GM20431 (cell line): ENCODE measurements at regions not wholly inside any gene's neighbourhood (a gene's known extent, or its start where the extent isn't known, plus 50 kb on each side); places are given as distances from the start of the nearest gene placed in this dataset.
"Not testable (repeated sequence)": the region's sequence is repeated elsewhere in the genome, so short reads cannot be mapped to it uniquely, and the experiment has no call there.

Source experiments
- in situ Hi-C: fragments of 300-500 bp; cut with MseI, MboI; formaldehyde crosslinking; loops from one replicate; pipeline ENCODE4 v1.15.0; 2020; ENCODE audit warnings: low sequenced_read_pairs; ENCODE audit not compliant: unreplicated experiment

DNA sequence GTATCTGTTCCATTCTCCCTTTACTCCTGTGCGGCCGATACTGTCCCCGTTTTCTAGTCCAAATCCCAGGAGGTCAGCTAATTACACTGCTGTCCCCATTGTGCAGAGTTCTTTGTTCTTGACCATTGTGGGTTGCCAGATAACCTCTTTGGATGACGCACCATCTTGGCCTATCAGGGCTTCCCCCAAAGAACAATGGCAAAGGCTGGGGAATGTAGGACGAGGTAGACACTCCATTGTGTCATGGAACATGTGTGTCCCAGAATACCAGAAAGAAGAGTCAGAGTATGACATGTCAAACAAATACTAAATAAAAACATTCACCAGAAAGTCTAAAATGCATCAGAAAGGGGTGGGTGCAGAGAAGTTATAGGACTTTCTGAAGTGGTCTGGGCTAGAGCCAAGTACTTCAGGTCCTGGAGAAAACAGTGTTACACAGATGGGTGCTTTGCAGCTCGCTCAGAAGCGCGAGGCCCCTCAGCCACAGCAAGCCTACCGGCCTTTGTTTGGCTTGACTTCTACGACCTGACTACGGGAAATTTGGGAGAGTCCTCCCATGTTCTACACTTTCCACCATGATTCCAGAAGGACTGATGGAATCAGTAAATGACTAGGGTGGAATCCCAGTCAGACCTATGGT is 83.2 kb upstream of the SSBP2 start:
- in situ Hi-C loops, result loop anchor here (25.0 kb wide), 1 partner anchor 322 kb away; no protein-coding TSS in a partner anchor

DNA sequence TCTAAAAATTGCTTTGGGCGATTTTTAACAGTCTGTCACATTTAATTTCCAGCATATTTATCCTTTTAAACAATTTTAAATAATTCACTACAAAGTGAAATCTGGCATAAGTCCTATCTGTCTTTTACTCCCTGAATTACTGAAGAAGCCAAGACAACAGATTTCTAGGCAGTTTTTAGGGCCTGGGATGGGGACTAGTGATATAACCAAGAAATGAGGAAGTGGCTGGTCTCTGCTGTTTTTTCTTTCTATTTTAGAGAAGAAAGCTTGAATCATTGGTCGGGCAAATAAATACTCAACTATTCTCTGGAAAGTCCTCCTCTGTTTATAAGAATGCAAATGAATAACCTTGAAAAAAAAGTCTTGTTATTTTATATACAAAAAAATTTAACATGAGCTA is 79.7 kb upstream of the SSBP2 start:
- in situ Hi-C loops, result loop anchor here (25.0 kb wide), 1 partner anchor 318 kb away; no protein-coding TSS in a partner anchor

DNA sequence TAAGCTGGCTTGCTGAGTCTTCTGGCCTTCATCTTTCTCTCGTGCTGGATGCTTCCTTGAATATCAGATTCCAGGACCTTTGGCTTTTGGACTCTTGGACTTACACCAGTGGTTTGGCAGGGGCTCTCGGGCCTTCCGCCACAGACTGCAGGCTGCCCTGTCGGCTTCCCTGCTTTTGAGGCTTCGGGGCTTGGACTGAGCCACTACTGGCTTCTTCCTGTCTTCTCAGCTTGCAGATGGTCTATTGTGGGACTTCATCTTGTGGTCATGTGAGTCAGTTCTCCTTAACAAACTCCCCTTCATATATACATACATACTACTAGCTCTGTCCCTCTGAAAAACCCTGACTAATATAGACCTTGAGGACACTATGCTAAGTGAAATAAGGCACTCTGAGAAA is 78.3 kb upstream of the SSBP2 start:
- in situ Hi-C loops, result loop anchor here (25.0 kb wide), 1 partner anchor 317 kb away; no protein-coding TSS in a partner anchor

DNA sequence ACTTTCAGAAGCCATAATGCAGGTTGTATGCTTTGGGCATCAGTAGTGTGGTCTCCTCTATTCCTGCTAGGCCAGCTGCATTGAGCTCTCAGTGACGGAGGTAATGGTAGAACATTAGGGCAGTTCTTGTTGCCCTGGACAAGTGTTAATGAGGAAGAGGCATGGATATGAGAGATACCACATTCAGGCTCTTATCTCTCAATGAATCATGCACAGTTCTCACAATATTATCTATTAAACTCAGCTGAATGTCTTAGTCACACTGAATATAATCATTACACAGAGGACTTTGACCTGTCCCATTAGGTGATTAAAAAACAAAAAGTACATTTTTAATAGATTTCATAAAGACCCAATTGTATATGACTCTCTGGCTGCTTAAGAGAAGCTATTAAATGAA is 76.6 kb upstream of the SSBP2 start:
- in situ Hi-C loops, result loop anchor here (25.0 kb wide), 1 partner anchor 315 kb away; no protein-coding TSS in a partner anchor

DNA sequence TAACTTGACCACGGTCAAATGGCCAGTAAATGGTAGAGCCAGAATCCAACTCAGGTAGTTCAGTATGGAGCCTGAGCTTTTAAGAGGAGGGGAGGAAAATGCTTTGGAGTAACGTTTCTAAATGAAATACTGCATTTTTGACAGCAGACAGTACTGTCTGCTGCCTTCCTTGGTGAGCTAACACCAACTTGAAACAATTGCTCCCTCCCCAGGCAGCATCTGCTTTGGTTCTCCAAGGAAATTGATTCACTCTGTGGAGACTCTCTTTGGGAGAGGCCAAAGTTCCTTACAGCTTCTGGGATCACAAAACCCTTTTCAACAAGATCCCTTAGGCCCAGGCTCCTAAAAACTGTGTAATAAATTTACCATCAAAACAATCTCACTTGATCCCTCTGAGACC is 75.2 kb upstream of the SSBP2 start:
- in situ Hi-C loops, result loop anchor here (25.0 kb wide), 1 partner anchor 314 kb away; no protein-coding TSS in a partner anchor

DNA sequence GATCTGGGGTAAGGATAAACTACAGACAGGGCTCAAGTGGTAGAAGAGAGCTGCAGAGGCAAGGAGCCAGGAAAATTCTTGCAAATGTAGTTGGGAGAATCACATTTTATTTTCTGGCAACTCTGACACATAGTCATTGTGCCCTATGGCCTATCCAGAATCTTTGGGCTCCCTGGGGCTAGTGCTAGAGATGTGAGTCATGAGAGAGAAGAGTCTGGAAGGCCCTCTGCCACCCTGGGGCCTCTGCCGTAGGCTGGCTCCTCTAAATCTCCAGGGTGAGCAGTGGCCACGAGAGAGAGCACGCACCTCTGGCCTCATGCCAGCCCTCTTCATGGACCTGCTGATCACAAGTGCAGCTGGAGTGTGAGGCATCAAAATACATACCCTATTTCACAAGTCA is 74.3 kb upstream of the SSBP2 start:
- in situ Hi-C loops, result loop anchor here (25.0 kb wide), 1 partner anchor 313 kb away; no protein-coding TSS in a partner anchor

DNA sequence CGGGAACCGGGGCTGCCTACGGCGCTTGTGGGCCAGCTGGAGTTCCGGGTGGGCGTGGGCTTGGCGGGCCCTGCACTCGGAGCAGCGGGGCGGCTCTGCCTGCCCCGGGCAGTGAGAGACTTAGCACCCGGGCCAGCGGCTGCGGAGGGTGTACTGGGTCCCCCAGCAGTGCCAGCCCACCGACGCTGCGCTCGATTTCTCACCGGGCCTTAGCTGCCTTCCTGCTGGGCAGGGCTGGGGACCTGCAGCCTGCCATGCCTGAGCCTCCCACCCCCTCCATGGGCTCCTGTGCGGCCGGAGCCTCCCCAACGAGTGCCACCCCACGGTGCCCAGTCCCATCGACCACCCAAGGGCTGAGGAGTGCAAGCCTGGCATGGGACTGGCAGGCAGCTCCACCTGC is 72.8 kb upstream of the SSBP2 start:
- in situ Hi-C loops, result not testable (repeated sequence)

DNA sequence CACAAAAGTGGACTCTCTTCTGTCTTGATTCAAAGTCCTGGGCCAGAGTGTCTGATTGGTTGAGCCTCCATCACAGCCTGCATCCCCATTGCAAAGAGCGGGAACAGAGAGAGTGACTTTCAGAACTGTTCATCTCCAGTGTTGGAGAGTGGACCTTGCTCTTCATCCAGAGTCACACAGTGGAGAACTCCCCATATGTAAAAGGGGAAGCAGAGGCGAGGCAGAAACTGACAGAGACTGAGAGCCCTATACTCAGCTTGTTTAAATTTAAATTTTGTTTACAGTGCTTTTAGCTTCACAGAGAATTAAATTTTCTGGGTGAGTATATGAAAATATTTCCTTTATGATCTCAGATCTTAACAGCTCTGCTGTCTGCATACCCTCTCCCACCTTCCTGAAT is 70.0 kb upstream of the SSBP2 start:
- in situ Hi-C loops, result no loop called here

DNA sequence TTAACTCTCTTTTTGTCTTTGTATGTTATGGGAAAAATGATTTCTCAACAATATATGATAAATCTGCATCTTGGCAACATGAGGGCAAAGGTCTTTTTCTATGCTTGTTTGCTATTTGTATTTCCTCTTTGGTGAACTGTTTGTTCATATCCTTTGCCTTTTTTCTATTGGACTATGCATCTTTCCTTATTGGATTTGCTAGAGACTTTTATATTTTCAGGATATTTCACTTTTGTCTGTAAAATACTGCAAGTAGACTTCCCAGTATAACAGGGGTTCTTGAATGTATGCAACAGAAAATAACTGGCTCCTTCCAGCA is 69.4 kb upstream of the SSBP2 start:
- in situ Hi-C loops, result no loop called here

DNA sequence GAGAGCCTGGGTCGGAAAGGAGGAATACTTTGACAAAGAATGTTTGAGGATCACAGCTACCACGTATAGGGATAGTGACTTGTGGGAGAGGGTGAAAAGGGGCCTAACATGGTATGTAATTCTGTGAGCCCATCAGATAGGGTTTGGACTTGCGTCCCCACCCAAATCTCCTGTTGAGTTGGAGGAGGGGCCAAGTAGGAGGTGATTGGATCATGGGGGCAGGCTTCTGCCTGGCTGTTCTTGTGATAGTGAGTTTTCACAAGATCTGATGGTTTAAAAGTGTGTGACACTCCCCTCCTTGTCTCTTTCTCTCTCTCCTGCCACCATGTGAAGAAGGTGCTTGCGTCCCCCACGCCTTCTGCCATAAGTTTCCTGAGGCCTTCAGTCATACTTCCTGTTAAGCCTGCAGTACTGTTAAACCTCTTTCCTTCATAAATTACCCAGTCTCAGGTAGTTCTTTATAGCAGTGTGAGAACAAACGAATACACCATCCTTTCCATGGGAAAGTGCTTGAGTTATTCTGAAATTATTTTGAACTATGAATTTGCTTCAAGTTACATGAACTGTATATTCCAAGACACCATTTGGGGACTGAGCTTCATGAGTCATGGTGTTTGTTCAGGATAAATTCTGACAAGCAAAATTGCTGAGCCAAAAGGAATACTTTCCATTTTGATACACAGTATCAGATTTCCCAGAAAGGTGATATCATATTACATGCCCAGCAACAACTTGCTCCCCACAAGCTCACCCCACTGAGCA is 68.8 kb upstream of the SSBP2 start:
- in situ Hi-C loops, result no loop called here

DNA sequence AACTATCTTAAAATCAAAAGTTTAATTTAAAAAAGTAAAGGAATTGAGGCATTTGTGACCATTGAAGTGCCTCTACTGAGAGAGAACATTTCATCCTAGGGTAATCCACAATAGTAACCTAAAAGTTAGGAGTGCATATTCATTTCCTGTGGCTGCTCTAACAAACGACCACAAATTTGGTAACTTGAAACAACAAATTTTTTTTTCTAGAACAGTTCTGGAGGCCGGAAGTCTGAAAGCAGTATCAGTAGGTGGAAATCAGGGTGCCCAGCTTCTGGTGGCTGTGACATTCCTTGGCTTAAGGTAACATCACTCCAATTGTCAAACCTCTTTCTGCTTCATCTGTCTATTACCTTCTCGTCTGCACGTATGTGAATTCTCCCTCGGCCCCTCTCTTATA is 67.1 kb upstream of the SSBP2 start:
- in situ Hi-C loops, result no loop called here

DNA sequence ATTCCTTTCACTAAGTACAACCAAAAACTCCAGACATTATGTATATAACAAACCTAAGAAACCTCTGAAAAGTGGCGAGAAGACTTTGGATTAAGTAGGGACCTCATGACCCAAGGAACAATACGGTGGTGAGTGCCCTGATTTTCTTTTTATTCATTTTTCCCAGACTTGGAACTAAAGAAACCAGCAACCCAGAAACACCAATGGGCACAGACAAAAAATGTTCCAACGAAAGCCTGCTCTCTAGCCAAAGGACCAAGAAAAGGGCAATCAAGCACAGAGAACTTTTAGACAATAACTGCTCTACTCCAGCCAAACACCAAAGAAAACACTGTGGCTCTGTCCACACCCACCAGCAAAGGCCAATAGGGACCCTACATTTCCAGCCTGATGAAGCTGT is 66.2 kb upstream of the SSBP2 start:
- in situ Hi-C loops, result no loop called here

DNA sequence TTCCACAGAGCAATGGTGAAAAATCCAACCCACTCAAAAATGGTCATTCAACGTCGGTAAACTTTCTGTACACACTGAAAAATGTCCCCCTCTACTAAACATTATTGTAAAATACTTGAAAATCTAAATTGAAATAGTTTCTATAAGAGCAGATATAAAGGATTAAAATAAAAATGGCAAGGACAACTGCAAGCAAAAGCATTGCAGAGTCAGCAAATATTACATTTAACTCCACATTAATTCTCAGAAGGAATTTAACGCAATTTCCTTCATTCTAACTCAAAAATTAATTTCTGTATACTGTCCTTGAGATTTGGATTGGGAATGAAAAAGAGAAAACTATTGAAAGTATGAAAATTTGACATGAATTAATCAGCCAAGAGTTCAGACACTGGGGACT is 64.4 kb upstream of the SSBP2 start:
- in situ Hi-C loops, result no loop called here

DNA sequence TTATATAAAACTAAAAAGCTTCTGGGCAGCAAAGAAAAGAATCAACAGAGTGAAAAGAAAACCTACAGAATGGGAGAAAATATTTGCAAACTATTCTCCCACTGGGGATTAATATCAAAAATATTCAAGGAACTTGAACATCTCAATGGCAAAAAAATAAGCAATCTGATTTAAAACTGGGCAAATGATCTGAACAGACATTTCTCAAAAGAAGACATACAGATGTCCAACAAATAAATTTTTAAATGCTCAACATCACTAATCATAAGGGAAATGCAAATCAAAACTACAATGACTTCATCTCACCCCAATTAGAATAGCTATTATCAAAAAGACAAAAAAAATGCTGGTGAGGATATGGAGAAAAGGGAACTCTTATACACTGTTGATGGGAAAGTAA is 57.2 kb upstream of the SSBP2 start:
- in situ Hi-C loops, result no loop called here

DNA sequence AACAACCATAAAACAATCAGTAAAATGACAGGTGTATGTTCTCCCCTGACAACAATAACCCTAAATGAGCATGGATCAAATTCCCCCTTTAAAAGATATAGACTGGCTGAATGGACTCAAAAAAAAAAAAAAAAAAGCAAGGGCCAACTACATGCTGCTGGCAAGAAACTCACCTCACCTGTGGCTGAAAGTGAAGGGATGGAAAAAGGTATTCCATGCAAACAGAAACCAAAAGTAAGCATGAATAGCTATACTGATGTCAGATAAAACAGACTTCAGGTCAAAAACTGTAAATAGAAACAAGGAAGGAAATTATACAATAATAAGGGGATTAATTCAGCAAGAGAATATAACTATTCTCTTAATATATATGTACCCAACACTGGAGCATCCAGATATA is 54.2 kb upstream of the SSBP2 start:
- in situ Hi-C loops, result no loop called here

DNA sequence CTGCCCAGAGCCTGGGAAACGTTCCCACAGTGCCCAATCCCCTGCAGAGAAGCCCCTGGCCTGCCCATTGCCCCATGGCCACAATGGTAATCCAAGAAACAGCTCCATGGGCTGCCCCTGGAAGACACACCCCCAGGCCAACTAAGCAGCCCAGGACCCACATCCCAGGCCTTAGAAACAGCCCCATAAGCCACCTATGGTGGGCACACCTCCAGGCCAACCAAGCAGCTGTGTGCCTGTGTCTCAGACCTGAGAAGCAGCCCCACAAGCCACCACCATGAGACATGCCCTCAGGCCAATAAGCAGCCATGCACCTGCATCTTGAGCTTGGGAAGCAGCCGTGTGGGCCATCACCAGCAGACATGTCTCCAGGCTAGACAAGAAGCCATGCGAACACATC is 52.9 kb upstream of the SSBP2 start:
- in situ Hi-C loops, result no loop called here

DNA sequence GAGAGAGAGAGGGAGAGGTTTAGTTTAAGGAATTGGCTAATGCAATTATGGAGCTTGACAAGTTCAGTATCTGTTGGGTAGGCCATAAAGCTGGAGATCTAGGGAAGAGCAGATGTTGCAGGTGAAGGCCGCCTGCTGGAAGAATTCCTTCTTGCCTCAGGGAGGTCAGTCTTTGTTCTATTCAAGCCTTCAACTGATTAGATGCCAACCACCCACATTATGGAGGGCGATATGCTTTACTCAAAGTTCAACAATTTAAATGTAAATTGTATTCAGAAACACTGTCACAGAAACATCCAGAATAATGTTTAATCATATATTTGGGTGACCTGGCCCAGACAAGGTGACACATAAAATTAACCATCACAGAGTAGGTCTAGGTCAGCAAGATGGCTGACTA is 51.7 kb upstream of the SSBP2 start:
- in situ Hi-C loops, result no loop called here

DNA sequence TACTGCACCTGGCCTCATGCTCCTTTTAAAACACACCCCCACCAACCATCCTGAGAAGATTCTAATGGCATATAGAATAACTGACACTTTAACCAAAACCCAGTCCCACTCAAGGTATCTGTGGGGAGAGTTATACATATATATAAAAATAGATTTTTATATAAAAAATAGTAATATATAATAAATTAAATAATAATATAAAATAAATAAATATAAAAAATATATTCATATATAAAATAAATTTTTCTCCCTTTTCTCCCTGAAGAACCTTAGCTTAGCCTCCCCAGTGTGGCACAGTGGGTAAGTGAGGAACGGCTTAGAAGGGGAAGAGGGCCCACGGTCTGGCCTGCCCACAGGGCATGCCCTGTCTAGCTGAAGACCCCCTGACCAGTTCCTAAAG is 51.1 kb upstream of the SSBP2 start:
- in situ Hi-C loops, result no loop called here

DNA sequence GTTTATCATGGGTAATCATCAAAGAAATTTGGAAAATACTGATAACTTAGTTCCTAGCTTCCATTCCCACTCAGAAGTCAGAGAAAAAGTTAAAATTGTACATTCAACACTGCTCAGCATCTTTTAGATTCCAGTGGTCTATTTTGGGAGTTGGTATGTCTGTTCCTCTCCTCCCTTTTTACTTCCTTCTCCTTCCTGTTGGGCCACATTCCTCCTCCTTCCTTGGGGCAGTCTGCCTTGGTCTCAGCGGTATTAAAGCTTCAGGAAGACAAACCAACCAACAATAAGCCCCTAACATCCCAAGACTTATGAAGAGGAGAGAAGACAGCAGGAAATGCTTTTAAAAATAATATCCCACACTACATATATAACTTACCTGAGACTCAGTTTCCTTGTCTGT is 49.9 kb upstream of the SSBP2 start:
- in situ Hi-C loops, result no loop called here
